Hippocampal formation (tissue), 2 donors: ENCODE measurements at regions not wholly inside any gene's neighbourhood (a gene's known extent, or its start where the extent isn't known, plus 50 kb on each side); places are given as distances from the start of the nearest gene placed in this dataset.

Source experiments
- DNase-seq, 2 donors: peaks; one replicate each; lab custom pipeline; 2025; lab: John Stamatoyannopoulos, UW

GRCh38 chr2:45141883-45142866 is 132.9 kb upstream of the SIX2 start:
- no peak for DNase-seq

DNA sequence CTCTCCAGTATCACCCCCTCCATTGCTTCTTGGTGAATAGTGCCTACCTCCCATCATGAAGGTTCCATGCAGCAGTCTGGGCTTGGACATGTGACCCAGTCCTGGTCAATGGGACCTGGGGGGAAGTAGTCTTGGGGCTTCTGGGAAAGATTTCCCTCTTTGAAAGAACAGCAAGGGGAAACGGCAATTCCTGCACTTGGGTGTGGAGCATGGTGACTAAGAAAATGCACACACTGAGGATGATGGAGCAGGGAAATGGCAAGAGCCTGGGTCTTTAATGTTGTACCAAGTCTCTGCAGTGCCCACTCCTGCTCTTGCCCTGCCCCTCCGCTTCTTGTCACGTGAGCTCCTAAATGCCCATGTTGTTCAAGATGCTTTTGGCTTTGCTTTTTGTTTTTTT is 131.4 kb upstream of the SIX2 start:
- no peak for DNase-seq

- DNase-seq: no peak
These were observed 129.7 kb upstream of the SIX2 start for GRCh38 chr2:45138904-45139303.

- no peak for DNase-seq
These were observed 128.9 kb upstream of the SIX2 start for GRCh38 chr2:45137966-45138695.

DNA sequence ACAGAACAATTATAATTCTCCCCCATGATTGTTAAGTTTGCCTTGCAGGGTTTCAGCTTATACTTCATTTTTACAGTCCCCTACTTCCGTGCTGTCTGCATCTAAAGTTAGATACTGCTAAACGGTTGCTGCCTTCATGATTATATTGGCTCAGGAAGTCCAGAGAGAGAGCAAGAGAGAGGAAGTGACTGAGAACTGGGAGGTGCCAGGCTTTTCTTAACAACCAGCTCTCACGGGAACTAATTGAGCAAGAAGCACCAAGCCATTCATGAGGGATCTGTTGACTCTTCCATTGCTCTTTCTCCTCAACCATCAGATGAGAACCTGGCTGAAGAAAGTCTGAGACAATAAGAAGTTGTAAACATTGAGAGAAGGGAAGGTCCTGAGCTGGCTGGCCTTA is 125.5 kb upstream of the SIX2 start:
- no peak for DNase-seq

GRCh38 chr2:45134014-45134413 is 124.8 kb upstream of the SIX2 start:
- no peak for DNase-seq

DNA sequence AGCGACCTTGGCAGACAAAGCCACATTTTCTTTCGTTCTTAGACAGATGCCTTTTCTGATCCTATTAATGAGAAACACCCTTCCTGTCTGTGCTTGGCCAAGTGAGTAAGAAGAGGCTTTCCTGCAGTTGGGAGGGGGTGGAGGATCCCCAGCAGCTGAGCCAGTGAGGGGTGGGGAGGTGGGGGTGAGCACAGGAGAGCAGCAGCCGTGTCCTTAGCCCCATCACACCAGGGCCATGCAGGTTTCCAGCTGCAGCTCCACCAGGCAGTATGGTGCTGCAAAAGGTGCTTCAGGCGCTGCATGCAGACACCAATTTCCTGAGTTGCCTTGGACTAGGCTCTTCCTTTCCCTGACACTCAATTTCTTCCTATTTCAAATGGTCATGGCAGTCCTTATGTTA is 123.3 kb upstream of the SIX2 start:
- DNase-seq: no peak

- DNase-seq: no peak
These were observed 122.3 kb upstream of the SIX2 start for GRCh38 chr2:45131587-45131986.

DNA sequence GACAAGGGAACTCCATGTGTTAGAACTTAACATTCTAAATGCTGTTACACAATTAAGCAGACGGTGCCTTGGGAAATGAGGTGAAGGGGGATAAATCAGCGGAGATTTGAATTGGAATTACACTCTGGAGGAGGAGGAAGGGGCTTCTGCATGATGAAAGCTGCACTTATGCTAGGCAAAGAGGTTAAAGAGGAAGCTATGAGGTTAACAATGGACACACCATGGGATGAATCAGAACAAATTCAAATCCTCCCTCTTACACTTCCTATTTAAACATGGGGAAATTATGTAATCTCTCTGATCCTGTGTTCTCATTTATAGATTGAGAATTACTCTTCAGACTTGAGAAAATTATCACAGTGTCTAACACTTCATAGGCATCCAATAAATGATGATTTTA is 121.5 kb upstream of the SIX2 start:
- DNase-seq: no peak

- DNase-seq: no peak
These were observed 119.3 kb upstream of the SIX2 start for GRCh38 chr2:45128580-45128997.

DNA sequence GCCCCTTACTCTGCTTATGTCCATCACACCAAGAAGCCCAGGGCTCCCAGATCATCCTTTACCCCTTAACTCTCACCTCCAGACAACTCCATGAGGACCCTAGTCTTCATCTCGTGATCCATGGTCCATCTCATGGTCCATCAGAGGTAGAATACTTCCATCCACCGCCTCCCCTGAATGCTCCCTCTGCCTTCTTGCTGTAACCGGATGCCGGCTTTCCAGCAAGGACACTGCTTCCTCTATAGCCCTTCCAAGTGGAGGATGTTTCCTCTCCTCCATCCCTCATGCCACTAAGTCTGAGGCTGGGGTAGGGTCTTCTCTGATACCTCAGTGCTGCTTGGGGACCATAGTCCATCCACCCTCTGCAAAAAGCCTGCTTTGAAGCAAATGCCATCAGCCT is 118.6 kb upstream of the SIX2 start:
- DNase-seq: no peak

GRCh38 chr2:45127321-45127720 is 118.1 kb upstream of the SIX2 start:
- no peak for DNase-seq

GRCh38 chr2:45125232-45125631 is 116.0 kb upstream of the SIX2 start:
- DNase-seq: no peak

GRCh38 chr2:45124456-45124855 is 115.2 kb upstream of the SIX2 start:
- DNase-seq: no peak

DNA sequence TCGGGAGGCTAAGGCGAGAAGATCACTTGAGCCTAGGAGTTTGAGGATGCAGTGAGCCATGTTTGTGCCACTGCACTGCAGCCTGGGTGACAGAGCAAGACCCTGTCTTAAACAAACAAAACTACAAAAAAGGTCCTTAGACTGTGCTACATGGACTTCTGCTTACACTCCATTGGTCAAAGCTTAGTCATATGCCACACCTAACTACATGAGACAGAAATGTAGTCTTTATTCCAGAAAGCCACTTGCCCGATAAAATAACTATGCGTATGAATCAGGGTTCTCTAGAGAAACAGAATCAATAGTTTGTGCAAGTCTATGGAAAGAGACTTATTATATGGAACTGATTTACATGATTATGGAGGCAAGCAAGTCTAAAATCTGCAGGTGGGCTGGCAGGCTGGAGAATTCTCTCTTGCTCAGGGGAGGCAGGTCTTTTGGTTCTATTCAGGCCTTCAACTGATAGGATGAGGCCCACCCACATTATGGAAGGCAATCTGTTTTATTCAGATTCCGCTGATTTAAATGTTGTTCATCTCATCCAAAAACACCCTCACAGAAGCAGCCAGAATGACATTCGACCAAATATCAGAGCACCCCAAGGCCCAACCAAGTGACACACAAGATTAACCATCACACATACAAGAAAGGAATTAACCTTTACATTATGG is 114.4 kb upstream of the SIX2 start:
- no peak for DNase-seq

GRCh38 chr2:45123065-45123464 is 113.8 kb upstream of the SIX2 start:
- DNase-seq: no peak

DNA sequence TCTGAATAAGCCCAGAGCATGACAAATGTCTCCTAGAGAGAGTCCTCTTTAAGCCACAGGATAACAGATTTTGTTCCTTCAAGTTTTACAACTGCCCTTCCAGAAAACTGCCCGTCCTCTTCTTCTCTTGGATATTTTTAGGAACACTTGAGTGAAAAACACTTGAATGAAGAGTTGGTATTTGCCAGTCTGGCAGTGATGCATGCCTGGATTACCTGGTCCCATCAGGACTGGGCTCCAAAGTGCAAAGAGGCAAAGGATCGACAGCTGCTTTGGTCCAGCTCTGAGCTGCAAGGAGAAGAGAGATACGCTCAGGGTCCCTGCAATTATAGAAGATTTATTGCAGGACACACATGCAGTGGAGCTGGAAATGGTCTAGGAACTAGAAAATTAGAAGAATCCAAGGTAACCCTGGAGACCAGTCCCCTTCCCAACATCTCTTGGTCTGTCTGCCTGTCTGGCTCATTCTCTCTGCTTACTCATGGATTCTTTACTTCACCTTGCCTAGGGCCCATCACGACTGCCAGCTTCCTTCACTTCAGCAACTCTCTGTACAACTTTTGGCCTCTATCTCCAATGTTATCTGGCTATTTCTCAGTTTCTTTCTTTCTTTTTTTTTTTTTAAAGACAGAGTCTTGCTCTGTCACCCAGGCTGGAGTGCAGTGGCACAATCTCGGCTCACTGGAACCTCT is 112.1 kb upstream of the SIX2 start:
- no peak for DNase-seq

DNA sequence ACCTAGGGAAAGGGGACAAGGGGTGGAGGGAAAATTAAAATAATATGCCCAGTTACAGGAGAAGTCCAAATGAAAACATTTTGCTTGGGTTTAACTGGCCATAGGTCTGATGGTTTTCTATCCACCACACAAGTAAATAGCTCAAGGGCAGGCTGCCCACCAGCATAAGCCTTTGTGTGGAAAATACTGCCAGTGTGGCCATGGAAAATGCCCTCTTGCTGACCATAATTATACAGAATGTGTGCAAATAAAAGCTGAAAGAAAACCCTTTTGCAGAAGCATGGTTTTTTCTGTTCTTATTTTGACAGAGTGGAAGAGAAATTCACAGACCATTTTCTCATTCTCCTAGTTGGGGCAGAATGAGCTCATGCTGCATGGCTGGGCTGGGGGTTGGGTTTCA is 111.3 kb upstream of the SIX2 start:
- DNase-seq: no peak

DNA sequence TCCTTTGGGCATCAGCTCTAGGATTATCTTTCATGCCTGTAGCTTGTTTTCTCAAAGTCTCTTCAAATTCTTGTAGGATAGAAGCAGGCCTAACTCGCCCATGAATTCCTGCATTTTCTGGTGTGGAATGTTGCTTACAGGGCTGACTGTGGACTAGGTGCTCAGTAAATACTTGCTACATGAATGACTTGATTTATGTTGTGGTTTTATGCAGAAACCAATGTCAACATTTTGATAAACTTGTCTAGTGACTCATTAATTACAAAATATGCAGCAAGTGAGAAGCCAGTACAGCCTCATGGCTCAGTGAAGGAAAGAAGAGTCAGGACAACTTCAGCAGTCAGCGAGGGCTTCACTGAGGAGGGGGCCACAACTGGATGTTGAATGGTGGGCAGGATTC is 110.6 kb upstream of the SIX2 start:
- DNase-seq: no peak

- DNase-seq: no peak
These were observed 109.8 kb upstream of the SIX2 start for GRCh38 chr2:45119038-45119437.

DNA sequence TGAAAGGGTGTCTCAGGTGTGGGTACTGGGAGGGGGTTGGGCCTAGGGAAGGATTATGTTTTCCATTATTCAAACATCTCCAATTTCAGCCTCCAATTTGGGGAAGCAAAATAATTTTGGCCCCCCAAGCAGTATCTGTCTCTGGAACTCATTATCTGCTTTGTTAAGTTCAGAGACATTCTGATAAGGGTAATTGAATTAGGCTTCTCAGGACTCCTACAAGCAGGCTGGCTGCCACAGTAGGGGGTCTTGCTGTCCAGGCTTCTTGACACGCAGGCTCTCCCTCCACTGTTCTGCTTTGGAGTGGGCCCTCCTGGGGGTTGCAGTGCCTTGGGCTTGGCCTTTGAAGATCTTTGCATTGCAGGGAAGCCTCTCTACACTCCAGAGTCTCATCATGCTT is 108.1 kb upstream of the SIX2 start:
- no peak for DNase-seq

GRCh38 chr2:45115181-45115580 is 105.9 kb upstream of the SIX2 start:
- no peak for DNase-seq
